HCT116 (cell line): ENCODE measurements at regions not wholly inside any gene's neighbourhood (a gene's known extent, or its start where the extent isn't known, plus 50 kb on each side); places are given as distances from the start of the nearest gene placed in this dataset.

ENCODE experiments used
- ATAC-seq: fragments of 200-7000 bp; cut with Tn5 transposase; 2 replicates; pipeline ENCODE4 v1.9.1; 2020; ENCODE audit warnings: mild to moderate bottlenecking, moderate library complexity
- BruUV-seq: library from RNA; stranded (reverse); fragments of 400-500 nt; replicated peaks from 2 replicates; lab custom pipeline; 2021; lab: Mats Ljungman, UMichigan
- CTCF ChIA-PET: fragments of 300-600 bp; sonication (Branson Sonifier 250); formaldehyde crosslinking; loops from one replicate; lab custom pipeline; 2021; ENCODE audit warnings: antibody characterized with exemption; lab: Charles Lee
- POLR2A ChIA-PET: fragments of 300-600, 350-600 bp; sonication (Branson Sonifier 250); formaldehyde crosslinking; loops from one replicate; lab custom pipeline; 2021; ENCODE audit warnings: antibody characterized with exemption; lab: Charles Lee
- RAD21 ChIA-PET, 2 experiments: fragments of 300-600 bp; sonication (Branson Sonifier 250); formaldehyde crosslinking; loops; one replicate each; lab custom pipeline; 2023; ENCODE audit warnings: low total read pairs in 2 of 2; ENCODE audit not compliant: uncharacterized antibody in 2 of 2, unreplicated experiment in 2 of 2, low non-redundant PET in 1 of 2; lab: Charles Lee
- DNase-seq: peaks from one replicate; pipeline ENCODE4 v3.0.0-alpha.2; 2010; ENCODE audit warnings: low read depth, low spot score
- H2AFZ ChIP-seq: fragments of 200-600 bp; shearing (Covaris generic), sonication (generic); 2 replicates; pipeline ENCODE4 v1.6.1; 2017; ENCODE audit warnings: low read depth, mixed run types, mixed read lengths, antibody characterized with exemption, low read length; ENCODE audit not compliant: poor library complexity, severe bottlenecking
- H3K27ac ChIP-seq: 2 replicates; pipeline ENCODE4 v1.5.1; 2012; ENCODE audit warnings: low read depth, low read length
- H3K27me3 ChIP-seq: fragments of 200-600 bp; sonication (generic); 2 replicates; pipeline ENCODE4 v1.6.1; 2016; ENCODE audit warnings: mixed run types, low read length, mixed read lengths; ENCODE audit not compliant: insufficient read depth
- H3K36me3 ChIP-seq, 2 experiments: fragments of 200-500 bp in 1 of 2; fragments of 200-600 bp in 1 of 2; sonication (Bioruptor generic) in 1 of 2; sonication (generic) in 1 of 2; 2 replicates each; pipeline versions ENCODE4 v1.5.1 to v1.6.1; 2014 to 2016; ENCODE audit warnings: low read length in 2 of 2, inconsistent platforms in 1 of 2, mixed read lengths in 1 of 2, mixed run types in 1 of 2; ENCODE audit not compliant: insufficient read depth in 2 of 2, control insufficient read depth in 1 of 2
- H3K4me1 ChIP-seq, 2 experiments: fragments of 200-600 bp in 1 of 2; sonication (generic) in 1 of 2; 2 replicates each; pipeline versions ENCODE4 v1.5.1 to v1.6.1; 2012 to 2017; ENCODE audit warnings: low read length in 2 of 2, inconsistent platforms in 1 of 2, mild to moderate bottlenecking in 1 of 2, mixed read lengths in 1 of 2, mixed run types in 1 of 2, moderate library complexity in 1 of 2; ENCODE audit not compliant: insufficient read depth in 2 of 2, control insufficient read depth in 1 of 2
- H3K4me2 ChIP-seq: fragments of 200-600 bp; sonication (generic); 2 replicates; pipeline ENCODE4 v1.6.1; 2017; ENCODE audit warnings: mixed run types, low read length, mixed read lengths
- H3K4me3 ChIP-seq, 2 experiments: fragments of 200-600 bp in 1 of 2; sonication (generic) in 1 of 2; replicated peaks in 1 of 2; 2 replicates each; pipeline ENCODE4 v1.5.1; 2011 to 2016; ENCODE audit warnings: low read length in 2 of 2, control low read depth in 1 of 2, low read depth in 1 of 2, mild to moderate bottlenecking in 1 of 2, mixed read lengths in 1 of 2, mixed run types in 1 of 2
- H3K79me2 ChIP-seq: fragments of 200-600 bp; sonication (generic); 2 replicates; pipeline ENCODE4 v1.6.1; 2017; ENCODE audit warnings: mild to moderate bottlenecking, mixed run types, low read length, moderate library complexity, mixed read lengths; ENCODE audit not compliant: insufficient read depth
- H3K9ac ChIP-seq: fragments of 200-600 bp; sonication (generic); 2 replicates; pipeline ENCODE4 v1.6.1; 2016; ENCODE audit warnings: low read length, mixed read lengths
- H3K9me2 ChIP-seq: fragments of 200-600 bp; sonication (generic), shearing (Covaris generic); 2 replicates; pipeline ENCODE4 v1.6.1; 2017; ENCODE audit warnings: mixed run types, mild to moderate bottlenecking, moderate library complexity; ENCODE audit not compliant: insufficient read depth
- H3K9me3 ChIP-seq, 2 experiments: fragments of 200-500 bp in 1 of 2; fragments of 200-600 bp in 1 of 2; sonication (Bioruptor generic) in 1 of 2; sonication (generic) in 1 of 2; 2 replicates each; pipeline ENCODE4 v1.6.1; 2014 to 2017; ENCODE audit warnings: low read length in 2 of 2, mixed read lengths in 2 of 2, inconsistent platforms in 1 of 2, low read depth in 1 of 2, mild to moderate bottlenecking in 1 of 2, mixed run types in 1 of 2, moderate library complexity in 1 of 2; ENCODE audit not compliant: control insufficient read depth in 1 of 2, insufficient read depth in 1 of 2
- H4K20me1 ChIP-seq: fragments of 200-600 bp; sonication (generic), shearing (Covaris generic); 2 replicates; pipeline ENCODE4 v1.6.1; 2017; ENCODE audit warnings: mixed run types, mild to moderate bottlenecking, moderate library complexity; ENCODE audit not compliant: insufficient read depth
- EGR1 ChIP-seq: IDR thresholded peaks from 2 replicates; pipeline ENCODE4 v1.6.1; 2012; ENCODE audit warnings: low read depth
- ELF1 ChIP-seq: IDR thresholded peaks from 2 replicates; pipeline ENCODE4 v1.6.1; 2012; ENCODE audit warnings: low read depth, borderline replicate concordance
- EZH2phosphoT487 ChIP-seq: fragments of 200-600 bp; IDR thresholded peaks from 2 replicates; pipeline ENCODE4 v1.6.1; 2018; ENCODE audit warnings: antibody characterized with exemption, borderline replicate concordance
- FOSL1 ChIP-seq: IDR thresholded peaks from 2 replicates; pipeline ENCODE4 v1.6.1; 2012; ENCODE audit warnings: low read depth
- POLR2A ChIP-seq: IDR thresholded peaks from 2 replicates; pipeline ENCODE4 v1.7.0; 2011; ENCODE audit warnings: borderline replicate concordance; ENCODE audit not compliant: insufficient read depth, insufficient read length; ENCODE audit errors: extremely low read depth
- RAD21 ChIP-seq: IDR thresholded peaks from 2 replicates; pipeline ENCODE4 v1.6.1; 2012; ENCODE audit warnings: low read depth, mild to moderate bottlenecking
- SP1 ChIP-seq: IDR thresholded peaks from 2 replicates; pipeline ENCODE4 v1.6.1; 2012; ENCODE audit warnings: low read depth
- TCF7L2 ChIP-seq: IDR thresholded peaks from 2 replicates; pipeline ENCODE4 v1.7.0; 2011; ENCODE audit warnings: borderline replicate concordance, inconsistent platforms; ENCODE audit not compliant: insufficient read depth, insufficient read length; ENCODE audit errors: extremely low read depth
- ZFX ChIP-seq: fragments of 450-650 bp; IDR thresholded peaks from 2 replicates; pipeline ENCODE4 v1.6.1; 2017
- ZNF274 ChIP-seq: fragments of 200-500 bp; sonication (Bioruptor generic); IDR thresholded peaks from 2 replicates; pipeline ENCODE4 v1.6.1; 2014; ENCODE audit warnings: mild to moderate bottlenecking, low read depth, low read length, inconsistent platforms
- intact Hi-C: fragments of 100-400 bp; cut with micrococcal nuclease; formaldehyde crosslinking; loops from 2 replicates; pipeline ENCODE4 v1.10.0; 2022
- TF ChIP-seq, protein P1 (sequence below): IDR thresholded peaks from 2 replicates; pipeline ENCODE4 v1.6.1; 2012
- TF ChIP-seq, protein P2 (sequence below), 3 experiments: fragments of 200-600 bp in 1 of 3; sonication (generic) in 1 of 3; IDR thresholded peaks in 2 of 3; conservative IDR thresholded peaks in 1 of 3; 2 replicates each; pipeline ENCODE4 v1.5.1; 2012 to 2017; ENCODE audit warnings: low read depth in 2 of 3, low read length in 2 of 3, antibody characterized with exemption in 1 of 3, borderline replicate concordance in 1 of 3, control low read depth in 1 of 3, mild to moderate bottlenecking in 1 of 3, mixed read lengths in 1 of 3, mixed run types in 1 of 3, moderate library complexity in 1 of 3; ENCODE audit not compliant: insufficient read depth in 1 of 3

DNA sequence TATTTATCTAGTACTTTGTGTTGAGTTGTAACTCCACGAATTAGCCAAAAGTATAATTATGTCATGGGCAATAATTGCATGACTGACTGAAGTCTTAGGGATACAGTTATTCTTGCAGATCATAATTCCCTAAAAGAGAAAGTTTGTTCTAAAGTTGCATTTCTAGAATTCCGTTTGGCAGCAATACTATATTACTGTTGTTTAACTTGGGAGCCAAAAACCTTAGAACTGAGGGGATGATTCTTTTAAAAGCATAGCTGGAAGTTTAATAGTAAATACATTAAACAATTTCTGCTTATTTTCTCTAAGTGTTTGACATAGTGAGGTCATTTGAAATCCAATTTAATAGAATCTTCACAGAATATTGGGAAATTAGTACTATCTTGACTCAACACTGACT is 356.4 kb upstream of the ADAMTS5 start:
- Histone ChIP-seq H3K4me1 (no peaks in the 10 kb centered on the region), H3K9me2 (no peaks in the 10 kb centered on the region), H3K9ac (no peak overlapping the region), H2AFZ (no peak overlapping the region), H3K27ac (no peak overlapping the region), H3K79me2 (no peaks in the 10 kb centered on the region), H3K9me3 (peaks cover 7 to 24% of the 10 kb centered on the region in 2 experiments; a peak in 3 of 4 replicates), H3K4me3 (no peak overlapping the region), H4K20me1 (no peaks in the 10 kb centered on the region), H3K36me3 (no peaks in the 10 kb centered on the region), H3K4me2 (no peak overlapping the region)
- CTCF ChIA-PET, result no interaction called here
- no peak for ATAC-seq
- DNase-seq, result no peak
- no TSS peak for BruUV-seq
- POLR2A ChIA-PET, result no interaction called here
- RAD21 ChIA-PET, result no interaction called here
- intact Hi-C loops, result no loop called here
- TF ChIP-seq, protein P1, sequence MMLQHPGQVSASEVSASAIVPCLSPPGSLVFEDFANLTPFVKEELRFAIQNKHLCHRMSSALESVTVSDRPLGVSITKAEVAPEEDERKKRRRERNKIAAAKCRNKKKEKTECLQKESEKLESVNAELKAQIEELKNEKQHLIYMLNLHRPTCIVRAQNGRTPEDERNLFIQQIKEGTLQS, result no peak
- TF ChIP-seq ELF1 (no peak), FOSL1 (no peak), TCF7L2 (no peak), ZNF274 (no peak), EGR1 (no peak), SP1 (no peak), ZFX (no peak), EZH2phosphoT487 (no peak), RAD21 (no peak), POLR2A (no peak)
- TF ChIP-seq, protein P2, sequence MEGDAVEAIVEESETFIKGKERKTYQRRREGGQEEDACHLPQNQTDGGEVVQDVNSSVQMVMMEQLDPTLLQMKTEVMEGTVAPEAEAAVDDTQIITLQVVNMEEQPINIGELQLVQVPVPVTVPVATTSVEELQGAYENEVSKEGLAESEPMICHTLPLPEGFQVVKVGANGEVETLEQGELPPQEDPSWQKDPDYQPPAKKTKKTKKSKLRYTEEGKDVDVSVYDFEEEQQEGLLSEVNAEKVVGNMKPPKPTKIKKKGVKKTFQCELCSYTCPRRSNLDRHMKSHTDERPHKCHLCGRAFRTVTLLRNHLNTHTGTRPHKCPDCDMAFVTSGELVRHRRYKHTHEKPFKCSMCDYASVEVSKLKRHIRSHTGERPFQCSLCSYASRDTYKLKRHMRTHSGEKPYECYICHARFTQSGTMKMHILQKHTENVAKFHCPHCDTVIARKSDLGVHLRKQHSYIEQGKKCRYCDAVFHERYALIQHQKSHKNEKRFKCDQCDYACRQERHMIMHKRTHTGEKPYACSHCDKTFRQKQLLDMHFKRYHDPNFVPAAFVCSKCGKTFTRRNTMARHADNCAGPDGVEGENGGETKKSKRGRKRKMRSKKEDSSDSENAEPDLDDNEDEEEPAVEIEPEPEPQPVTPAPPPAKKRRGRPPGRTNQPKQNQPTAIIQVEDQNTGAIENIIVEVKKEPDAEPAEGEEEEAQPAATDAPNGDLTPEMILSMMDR (IDR thresholded peaks at IDR 0.05 in 2 of 3, conservative IDR thresholded peaks at IDR 0.05 in 1 of 3; ENCODE audit: borderline replicate concordance in 1 of 3, insufficient read depth in 1 of 3, low read depth in 2 of 3, low read length in 2 of 3), result no peak
- TF ChIP-seq, all 23 proteins: peak for 0
- H3K27me3 ChIP-seq, result no peaks in the 10 kb centered on the region
